Right lobe of liver (tissue), 4 donors: ENCODE measurements at regions not wholly inside any gene's neighbourhood (a gene's known extent, or its start where the extent isn't known, plus 50 kb on each side); places are given as distances from the start of the nearest gene placed in this dataset.

Experiments used
- CTCF ChIP-seq, 4 donors: fragments of 200-600 bp in 3 of 4; fragments of 450-650 bp in 1 of 4; IDR thresholded peaks; one replicate each; pipeline versions ENCODE4 v1.5.1 to v1.8.0; 2016 to 2022; ENCODE audit warnings: antibody characterized with exemption in 4 of 4, mild to moderate bottlenecking in 2 of 4
- POLR2A ChIP-seq: fragments of 450-650 bp; IDR thresholded peaks from one replicate; pipeline ENCODE4 v1.6.1; 2017; ENCODE audit warnings: antibody characterized with exemption, mild to moderate bottlenecking
- donor health status: DM: no; HTN: no; CAD: no.
- donor health status: DM: no; HTN: no; CAD: no.
- donor health status: DM: no; HTN: yes; CAD: no.

GRCh38 chr1:30599721-30600120 lies 123.7 kb downstream of the MATN1 start:
- TF ChIP-seq POLR2A (no peak), CTCF (IDR thresholded peaks at IDR 0.05) (no peak)
